Bone marrow (tissue), 2 donors: ENCODE measurements at regions not wholly inside any gene's neighbourhood (a gene's known extent, or its start where the extent isn't known, plus 50 kb on each side); places are given as distances from the start of the nearest gene placed in this dataset.
"Not testable (repeated sequence)": the region's sequence is repeated elsewhere in the genome, so short reads cannot be mapped to it uniquely, and the experiment has no call there.

Source experiments
- DNase-seq, 2 donors: peaks; one replicate each; lab custom pipeline; 2025; lab: John Stamatoyannopoulos, UW

DNA sequence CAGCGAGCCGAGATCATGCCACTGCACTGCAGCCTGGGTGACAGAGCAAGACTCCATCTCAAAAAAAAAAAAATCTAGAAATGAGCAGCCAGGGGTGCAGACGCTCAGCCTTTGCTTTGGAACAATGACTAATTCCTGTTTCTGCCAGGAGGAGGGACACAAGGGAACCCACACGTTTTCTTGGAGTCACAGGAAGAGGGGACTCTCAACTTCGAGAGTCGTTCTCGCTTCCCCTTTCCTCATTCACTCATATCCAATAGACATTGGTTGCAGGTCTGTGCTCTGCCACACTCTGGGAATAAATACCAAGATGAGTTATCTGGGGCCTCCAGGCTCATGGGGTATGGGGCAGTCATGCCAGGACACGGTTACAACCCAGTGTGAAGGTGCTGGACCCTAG lies 91.5 kb upstream of the RREB1 start:
- DNase-seq = no peak

DNA sequence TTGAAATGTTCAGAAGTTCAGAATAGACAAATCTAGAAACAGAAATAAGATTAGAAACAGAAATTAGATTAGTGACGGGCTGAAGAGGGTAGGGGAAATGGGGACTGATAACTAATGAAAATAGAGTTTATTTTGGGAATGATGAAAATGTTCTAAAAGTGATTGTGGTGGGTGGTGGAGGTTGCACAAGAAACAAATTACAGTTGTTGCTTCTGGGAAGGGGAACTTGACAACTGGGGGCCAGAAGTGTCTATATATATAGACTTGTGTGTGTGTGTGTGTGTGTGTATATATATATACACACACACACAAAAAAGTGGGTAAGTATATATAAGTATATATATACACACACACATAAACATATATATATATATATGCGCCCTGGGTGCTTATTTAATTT lies 86.5 kb upstream of the RREB1 start:
- DNase-seq = no peak

DNA sequence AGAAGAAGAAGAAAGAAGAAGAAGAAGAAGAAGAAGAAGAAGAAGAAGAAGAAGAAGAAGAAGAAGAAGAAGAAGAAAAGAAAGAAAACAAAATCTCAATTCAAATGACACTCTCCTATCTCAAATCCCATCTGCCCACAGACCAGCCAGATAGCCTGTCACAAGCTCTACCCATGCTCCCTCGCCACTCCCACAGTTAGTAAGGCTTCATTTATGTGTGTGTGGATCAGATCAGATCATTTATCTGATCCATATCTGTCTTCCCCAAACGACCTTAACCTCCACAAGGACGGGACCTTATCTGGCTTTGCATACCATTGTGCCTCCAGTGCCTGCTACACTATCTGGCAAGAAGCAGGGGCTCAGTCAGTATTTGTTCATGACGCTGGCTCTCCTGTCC lies 81.9 kb upstream of the RREB1 start:
- DNase-seq = no peak

DNA sequence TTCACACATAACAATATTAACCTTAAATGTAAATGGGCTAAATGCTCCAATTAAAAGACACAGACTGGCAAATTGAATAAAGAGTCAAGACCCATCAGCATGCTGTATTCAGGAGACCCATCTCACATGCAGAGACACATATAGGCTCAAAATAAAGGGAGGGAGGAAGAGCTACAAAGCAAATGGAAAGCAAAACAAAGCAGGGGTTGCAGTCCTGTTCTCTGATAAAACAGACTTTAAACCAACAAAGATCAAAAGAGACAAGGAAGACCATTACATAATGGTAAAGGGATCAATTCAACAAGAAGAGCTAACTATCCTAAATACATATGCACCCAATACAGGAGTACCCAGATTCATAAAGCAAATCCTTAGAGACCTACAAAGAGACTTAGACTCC lies 78.8 kb upstream of the RREB1 start:
- not testable (repeated sequence) for DNase-seq

DNA sequence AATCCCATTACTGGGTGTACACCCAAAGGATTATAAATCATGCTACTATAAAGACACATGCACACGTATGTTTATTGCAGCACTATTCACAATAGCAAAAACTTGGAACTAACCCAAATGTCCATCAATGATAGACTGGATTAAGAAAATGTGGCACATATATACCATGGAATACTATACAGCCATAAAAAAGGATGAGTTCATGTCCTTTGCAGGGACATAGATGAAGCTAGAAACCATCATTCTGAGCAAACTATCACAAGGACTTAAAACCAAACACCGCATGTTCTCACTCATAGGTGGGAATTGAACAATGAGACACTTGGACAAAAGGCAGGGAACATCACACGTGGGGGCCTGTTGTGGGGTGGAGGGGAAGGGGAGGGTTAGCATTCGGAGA lies 76.8 kb upstream of the RREB1 start:
- DNase-seq = not testable (repeated sequence)

DNA sequence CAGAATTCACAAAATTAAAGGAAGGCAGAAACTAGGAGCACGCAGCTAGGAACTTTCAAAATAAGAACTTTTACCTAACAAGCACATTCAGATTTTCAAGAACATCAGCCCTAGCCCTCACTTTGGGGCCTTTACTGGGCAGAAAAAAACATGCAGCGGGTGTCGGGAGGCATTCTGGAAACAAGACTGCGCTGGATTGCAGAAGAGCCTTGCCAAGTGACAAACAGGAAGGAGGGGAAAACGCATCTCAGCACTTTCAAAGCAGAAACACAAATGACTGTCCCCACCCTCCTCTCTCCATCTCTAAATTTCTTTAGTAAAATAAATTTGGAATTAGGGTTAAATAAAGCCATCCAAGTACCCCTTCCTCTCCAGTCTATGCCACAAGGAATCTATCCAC lies 74.6 kb upstream of the RREB1 start:
- peak in 1 of 2 donors; percentile 27 for DNase-seq

DNA sequence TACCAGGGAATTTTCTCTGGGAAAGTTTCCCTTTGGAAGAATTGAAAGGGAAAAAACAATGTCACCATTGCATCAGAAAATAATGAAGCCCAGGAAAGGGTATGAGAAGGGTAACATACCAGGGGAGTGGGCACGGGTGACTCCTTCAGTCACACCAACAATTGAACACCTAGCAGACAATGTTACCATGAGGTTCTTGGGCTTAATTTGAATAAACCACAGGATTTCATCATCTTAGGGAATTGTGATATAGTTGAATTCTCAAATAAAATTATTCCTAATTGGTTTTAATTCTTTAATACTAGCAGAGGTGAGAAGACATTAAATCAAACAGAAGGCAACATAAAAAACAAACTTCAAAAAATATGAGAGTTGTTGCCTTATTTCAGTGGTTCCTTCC lies 73.7 kb upstream of the RREB1 start:
- no peak for DNase-seq

DNA sequence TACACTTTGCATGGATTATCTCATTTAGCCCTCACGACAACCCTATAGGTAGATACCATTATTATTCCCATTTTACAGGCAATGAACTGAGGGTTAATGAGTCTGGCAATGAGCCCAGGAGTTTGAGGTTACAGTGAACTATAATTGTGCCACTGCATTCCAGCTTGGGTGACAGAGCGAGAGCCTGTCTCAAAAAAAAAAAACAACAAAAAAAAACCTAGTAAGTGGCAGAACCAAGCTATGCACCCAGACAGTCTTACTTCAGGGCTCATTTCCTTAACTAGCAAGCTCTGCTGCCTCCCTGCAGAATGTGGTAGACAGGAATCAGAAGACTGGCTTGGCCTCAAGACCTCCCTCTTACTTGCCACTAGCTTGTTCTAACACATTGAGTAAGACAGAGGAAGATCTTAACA lies 71.9 kb upstream of the RREB1 start:
- DNase-seq = no peak

DNA sequence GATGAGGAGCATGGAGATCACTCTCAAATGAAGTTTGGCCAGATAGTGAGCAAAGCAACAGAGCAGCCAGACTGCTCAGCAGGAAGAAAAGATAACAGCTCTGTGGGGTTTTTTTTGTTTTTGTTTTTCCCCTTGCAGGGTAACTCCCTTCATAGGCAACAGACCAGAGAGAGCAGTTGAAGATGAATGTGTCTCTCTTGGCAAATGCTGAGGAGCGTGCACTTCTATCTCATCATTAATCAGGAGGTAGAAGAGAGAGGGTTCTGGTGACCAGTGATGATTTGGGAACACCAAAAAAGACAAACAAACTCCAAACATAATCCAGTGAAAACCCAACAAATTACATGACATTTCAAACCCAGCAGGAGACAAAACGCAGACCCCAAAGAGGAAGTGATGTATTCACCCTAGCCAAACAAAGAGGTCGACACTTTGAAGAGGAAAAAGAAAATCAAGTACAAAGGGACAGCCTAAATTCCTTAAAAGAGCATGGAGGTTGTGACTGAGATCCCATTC lies 66.2 kb upstream of the RREB1 start:
- peak in 1 of 2 donors; percentile 33 for DNase-seq

DNA sequence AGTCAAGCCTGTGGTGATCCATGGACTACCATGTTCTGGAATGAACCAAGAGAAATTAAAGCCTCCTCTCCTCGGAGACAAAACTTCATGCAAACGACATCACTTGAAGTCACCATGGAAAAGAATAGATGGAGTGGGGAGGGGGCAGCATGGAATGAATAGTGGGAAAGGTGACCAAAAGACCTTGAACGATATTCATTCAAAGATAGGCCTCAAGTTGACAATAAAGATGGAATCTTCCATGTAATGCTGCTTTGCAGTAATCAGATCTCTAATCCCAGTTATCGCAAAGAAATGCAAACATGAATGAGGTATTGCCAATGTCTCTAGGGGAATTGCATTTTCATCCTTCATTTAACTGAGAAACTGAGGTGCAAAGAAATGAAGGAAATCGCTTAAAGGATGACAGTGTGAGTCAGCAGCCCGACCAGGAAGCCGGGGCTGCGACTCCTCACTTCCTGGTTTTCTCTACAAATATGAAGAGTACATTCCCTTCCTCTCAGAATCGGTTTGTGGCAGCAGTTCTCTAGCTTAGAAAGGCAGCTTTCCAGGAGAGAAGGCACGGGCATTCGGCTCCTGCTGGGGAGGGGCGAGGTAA lies 65.6 kb upstream of the RREB1 start:
- peak in 1 of 2 donors; percentile 61 for DNase-seq

DNA sequence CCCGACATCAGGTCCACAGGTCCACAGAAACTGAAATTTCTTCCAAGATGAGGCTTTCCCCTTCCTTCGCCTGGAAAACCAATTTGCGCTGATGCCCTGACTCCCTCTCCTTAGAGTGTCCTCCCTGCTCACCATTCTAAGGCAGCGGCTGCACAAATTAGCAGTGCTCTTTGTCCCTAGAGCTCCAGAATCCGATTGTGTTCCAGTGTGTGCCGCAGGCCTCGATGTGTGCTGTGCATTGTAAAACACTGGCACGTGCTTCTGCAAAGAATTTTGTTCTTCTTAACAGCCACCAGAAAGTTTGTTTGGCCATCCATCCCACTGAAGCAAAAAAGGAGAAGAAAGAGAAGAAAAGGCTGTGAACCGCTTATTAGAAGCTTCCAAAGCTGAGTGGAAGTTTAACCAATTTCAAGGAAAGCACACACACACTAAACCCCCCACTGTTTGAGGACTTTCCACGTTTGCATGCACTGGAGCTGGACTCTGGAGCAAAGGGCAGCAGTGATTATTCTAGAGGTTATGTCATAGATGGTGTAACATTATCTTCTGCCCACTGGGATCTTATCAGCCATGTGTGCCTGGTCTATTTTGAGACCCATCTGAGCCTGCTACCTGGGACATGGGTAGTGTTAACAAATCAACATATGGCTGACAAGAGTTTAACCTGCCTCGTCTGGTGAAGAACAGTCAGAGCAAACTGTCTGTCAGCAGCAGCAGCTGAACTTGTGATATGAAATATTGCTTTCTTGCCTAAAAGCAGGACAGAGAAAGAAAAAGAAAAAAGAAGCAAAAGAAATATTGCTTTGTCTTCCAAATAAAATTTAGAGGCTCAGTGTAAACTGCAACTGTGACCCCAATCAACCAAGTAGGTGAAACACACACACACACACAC lies 64.9 kb upstream of the RREB1 start:
- no peak for DNase-seq

DNA sequence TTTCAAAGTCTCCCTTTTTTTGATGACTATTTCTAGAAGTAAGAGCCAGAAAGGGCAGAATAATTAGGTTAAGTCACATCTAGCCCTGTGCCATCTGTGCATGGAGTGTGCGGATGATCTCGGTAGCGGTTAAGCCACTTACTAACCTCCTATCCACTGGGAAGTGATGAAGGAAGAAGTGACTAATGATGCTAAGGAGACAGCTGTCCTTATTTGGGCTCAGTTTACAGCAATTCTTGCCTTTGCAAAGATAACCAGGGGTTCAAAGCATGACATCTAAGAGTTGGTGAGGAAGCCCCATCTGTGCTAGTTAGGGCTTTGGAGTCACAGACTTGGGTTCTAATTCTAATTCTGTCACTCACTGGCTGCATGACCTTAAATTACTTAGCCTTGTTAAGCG lies 62.4 kb upstream of the RREB1 start:
- no peak for DNase-seq

DNA sequence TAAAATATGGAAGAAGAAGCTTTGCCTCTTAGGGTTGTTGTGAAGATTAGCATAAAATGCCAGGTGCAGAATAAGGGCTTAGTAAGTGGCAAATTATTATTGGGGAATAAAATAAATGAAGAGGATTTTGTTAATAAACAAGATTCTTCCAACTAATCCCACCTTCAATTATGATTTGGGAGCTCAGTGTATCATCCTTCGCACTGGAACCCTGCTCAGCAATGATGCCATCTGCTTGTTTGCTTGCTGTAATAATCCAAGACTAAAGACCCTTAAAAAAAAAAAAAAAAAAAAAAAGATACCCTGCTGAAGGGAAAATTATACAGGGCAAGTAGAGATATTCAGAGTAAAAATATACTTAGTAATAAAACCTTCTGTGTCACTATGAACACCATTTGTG lies 62.0 kb upstream of the RREB1 start:
- DNase-seq = no peak

DNA sequence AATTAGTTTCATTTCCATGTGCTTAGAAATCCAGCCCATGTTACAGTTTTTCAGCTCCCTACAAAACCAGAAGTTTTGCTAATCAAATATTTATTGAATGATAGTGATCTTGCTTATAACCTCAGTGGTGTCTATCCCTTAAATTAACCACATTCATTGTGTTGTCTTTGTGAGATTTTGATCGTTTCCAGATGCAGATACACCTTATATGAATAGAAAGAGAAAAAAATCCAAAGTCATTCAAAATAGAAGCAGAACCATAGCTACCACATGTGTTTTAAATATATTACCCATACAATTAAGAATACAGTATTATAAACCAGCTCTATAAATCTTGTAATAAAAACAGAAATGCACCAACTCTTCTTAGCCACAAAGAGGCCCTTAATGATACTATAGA lies 60.6 kb upstream of the RREB1 start:
- no peak for DNase-seq

DNA sequence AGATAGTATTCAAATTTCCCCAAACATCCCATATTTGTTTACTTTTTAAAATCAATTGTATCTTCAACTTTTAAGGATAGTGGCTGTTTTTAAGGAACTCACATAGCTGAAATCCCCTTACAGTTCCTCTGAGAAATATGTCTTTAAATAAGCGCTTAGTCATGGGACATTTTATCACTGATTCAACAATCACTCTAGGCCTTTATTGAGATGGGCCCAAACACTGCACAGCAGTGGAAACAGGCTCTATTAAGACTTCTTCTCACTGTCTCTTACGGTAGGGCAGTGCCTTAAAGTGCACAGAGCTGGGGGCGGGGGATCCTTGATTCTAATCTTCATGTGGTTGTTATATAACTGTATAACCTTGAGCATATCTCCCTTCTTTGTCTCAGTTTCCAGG lies 59.8 kb upstream of the RREB1 start:
- DNase-seq = peak in 1 of 2 donors; percentile 52

DNA sequence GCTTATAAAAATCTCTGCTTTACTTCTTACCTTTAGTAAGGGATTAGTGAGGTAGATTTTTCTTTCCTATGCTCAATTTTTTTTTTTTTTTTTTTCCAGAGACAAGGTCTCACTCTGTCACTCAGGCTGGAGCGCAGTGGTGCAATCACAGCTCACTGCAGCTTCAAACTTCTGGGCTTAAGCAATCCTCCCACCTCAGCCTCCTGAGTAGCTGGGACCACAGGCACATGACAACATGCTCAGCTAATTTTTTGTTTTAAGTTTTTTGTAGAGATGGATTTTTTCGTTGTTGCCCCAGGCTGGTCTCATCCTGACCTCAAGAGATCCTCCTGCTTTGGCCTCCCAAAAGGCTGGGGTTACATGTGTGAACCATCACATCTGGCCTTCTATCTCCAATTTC lies 58.9 kb upstream of the RREB1 start:
- no peak for DNase-seq

DNA sequence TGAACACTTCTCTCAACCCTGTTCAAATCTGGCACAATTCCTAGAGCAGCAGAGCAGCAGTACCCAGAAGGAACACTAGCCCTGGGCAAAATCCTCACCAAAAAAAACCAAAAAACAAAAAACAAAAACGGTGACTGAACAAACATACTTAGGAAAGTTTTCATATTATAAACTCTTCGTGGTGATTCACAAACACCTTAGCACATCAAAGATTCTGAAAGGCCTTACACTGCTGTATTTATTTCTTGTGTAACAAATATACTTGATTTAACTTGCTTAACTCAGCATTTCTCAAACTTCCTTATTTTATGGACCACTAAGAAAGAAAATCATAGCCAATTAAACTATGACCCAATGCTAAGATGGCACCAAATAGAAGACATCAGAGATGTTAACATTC lies 57.8 kb upstream of the RREB1 start:
- DNase-seq = peak in 1 of 2 donors; percentile 21

DNA sequence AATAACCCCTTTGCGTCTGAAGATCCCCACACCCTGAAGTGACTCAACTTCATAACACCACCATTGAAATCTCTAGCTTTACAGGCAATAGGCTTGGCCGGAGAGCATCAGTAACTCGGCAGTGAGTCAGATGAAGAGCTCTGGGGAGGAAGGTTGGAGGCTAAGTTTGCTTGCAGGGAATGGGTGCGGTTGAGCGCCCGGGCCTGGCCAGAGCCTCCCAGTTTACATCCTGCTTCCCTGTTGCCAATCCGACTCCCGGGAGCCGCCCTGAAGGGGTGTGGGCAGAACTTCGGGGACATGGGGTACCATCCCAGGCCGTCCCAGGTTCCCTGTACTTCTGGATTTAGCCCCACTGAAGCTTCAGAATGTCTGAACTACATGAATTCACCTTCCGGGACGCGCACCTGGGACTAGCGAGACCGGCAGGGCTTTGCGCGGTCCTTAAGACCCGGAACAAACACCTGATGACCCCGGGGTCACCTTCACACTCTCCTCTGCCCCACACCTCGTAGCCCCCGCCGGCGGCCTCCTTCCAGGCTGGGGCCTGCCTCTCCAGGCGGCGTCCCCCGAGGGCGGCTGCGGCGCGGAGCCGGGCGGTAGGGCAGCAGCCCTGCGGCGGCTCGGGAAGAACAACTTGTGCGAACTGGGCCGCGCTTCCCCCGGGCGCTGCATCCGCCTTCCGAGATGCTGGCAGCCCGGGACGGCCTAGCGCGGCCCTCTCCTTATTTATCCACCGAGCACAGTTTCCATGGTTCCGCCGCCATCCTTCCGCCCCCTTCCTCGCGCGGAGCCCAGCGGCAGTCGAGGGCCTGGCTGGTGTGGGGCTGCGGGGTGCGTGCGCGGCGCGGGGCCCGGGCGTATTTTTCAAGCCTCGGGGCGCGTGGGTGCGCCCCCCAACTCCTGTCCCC lies 56.6 kb upstream of the RREB1 start:
- peak in 1 of 2 donors; percentile 39 for DNase-seq

DNA sequence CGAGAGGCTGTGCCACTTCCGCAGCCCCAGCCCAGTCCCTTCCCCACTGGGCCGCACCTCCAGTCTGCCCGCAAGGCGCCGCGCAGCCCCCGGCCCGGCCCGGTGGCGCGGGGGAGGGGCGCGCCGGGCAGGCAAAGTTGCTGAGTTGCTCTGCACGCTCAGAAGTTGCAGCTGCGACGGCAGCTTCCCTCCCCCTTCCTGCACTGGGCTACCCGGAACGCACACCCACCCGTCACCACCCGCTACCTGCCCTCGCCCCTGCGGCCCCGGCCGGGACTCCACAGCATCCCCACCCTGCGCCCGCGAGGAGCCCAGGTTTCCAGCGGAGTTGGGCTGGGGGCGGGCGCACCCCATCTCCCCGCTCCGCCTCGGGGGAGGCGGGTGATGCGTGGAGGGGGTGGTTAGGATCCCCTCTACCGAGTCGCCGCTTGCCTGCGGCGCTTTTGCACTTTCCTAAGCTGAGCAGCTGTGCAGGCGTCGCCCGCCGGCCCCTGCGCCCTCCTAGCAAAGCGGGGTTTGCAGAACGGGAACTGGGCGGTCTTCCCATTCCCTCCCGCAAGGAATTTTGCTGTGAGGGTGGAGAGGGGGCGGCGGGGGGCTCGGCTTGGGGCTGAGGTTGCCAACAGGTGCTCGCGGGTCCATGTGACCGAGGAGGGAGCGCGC lies 55.9 kb upstream of the RREB1 start:
- DNase-seq = peak; percentile 44 to 70

DNA sequence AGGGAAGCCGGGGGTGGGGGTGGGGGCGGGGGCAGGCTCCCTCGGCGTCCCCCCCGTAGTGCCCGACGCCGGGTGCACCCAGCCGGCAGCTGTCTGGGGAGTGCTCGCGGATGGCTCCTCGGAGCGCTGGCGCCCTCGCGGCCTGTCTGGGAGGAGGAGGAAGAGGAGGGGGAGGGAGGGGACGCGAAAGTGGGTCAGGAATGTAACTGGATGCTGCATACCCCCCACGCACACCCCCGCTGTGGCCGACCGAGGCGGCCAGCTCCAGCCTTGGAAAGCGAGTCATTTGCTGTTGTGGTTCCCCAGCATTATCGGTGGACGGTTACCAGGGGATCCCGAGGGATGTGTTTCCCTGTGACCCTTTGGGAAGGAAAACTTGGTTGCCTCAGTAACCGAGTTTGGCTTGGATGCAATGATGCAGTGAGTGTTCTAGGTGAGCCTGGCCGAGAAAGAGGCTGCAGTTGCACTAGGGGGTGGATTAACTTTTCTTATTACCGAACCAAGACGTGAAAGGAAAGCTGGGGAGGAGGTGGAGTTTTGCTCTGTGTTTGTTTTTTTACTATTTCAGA lies 55.2 kb upstream of the RREB1 start:
- no peak for DNase-seq

DNA sequence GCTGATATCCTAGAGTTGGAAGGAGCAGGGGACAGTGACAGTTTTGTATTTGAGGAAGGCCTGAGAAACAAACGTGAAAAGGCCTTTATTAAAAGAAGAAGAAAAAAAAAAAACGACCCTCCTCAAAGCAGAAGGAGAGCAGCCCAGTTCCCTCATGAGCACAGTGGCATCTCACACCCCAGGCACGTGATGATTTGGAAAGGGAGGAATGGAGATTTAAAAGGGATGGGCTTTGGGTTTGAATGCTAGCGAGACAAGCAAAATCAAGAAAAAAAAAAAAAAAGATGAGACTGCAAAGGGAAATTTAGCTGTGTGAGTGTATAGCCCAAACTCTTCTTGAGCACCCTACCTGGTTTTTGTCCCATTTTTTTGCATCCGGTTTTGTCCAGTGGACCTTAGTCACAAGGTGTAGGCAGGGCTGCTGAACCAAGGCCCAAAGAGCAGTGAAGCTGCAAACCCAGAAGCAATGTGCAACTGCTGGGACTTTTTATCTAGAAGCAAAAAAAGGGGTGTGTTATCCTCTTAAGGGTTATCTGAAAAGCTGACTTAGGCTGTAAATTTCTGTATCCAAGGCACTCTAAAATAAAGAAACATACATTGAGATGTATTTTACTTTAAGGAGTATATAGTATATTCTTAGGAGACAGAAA lies 54.5 kb upstream of the RREB1 start:
- DNase-seq = no peak
